ENCODE measurements at regions not wholly inside any gene's neighbourhood (a gene's known extent, or its start where the extent isn't known, plus 50 kb on each side); places are given as distances from the start of the nearest gene placed in this dataset.

DNA sequence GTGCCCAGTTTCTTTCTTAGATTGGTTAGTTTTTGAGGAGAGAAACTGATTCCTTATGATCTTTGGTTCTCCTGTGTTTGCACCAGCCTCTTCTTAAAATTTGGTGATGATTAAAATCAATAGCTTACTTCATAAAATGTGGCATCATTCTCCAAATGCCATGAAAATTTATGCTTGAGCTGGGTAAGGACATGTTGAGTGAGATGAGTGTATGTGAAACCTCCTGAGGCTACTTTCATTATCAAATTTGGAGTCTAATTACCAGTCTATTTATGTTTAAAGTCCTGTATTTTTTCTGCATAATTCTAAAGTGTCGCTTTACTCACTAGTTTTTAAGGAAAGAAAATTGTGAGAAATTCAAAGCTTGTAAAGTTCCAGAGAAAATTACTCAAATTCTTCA, 102.1 kb downstream of the DIPK2A start:
- DNase-seq (ENCODE audit: low read depth), result no peak

DNA sequence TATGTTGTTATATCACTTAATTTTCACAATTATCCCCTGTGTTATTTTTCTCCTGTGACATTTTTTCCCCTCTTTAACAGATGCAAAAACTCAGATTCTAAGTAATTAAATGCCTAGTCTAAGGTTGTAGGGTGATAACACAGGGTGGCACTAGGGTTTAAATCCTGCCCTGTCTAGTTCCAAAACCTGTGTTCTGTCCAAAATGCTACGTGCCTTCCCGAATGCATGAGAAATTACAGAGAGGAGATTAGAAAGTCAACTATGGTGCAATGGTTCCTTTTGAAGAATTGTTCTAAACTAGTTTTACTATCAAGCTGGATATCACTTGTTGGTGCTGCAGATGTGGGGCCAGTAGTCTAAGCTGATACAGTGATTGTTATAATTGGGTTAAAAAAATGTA, 108.0 kb downstream of the DIPK2A start:
- no peak for DNase-seq (ENCODE audit: low read depth)

DNA sequence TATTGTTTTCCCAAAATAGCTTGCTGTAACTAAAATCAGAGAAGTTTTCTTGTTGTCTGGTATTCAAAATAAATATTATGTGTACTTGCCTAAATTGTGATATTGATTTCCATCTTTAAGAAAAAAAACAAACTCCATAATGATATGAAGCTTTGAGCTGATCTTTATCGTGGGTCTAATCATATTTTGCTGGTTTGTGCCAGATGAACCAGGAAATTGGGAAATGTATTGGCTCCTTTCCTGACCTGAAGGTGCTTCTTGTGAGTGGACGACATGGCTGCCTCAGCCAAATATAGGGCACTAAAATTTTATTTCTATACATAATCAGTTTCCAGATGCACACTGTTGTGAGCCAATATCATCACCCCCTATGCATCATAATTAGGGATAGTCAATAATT, 113.3 kb downstream of the DIPK2A start:
- DNase-seq (ENCODE audit: low read depth), result no peak

DNA sequence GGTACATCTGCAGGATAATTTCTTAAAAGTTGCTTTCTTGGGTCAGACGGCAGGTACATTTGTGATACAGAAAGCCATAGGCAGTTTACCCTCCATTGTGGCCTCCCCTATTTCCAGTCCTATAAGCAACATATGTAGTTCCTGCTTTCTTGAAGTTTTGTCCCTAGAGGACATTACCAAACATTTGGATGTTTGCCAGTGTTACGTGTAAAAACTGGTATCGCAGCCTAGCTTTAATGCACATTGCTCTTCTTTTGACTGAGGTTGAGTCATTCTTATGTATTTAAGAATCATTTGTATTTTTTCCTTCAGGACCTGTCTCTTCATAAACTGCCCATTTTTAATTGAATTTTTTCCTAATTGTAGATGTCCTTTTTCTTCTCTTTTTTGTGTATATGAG, 114.3 kb downstream of the DIPK2A start:
- DNase-seq (ENCODE audit: low read depth), result peak; percentile 17

DNA sequence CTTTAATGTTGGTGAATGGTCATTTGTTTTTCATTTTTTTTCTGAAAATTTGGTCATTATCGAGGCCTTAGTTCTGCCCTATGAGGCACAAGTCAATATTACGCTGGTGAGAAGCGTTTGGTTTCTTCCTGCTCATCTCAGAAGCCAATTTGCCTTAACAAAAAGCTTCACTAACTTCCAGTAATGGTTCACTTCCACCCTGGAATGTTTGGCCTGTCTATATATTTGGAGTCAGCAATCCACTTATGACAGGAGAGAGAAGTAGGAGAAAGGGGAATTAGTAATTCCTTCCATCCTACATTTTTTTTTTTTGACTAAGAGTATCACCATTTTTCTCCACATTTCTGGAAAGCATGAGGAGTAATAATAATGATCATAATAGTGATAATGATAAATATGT, 124.4 kb downstream of the DIPK2A start:
- peak; percentile 26 for DNase-seq (ENCODE audit: low read depth)

DNA sequence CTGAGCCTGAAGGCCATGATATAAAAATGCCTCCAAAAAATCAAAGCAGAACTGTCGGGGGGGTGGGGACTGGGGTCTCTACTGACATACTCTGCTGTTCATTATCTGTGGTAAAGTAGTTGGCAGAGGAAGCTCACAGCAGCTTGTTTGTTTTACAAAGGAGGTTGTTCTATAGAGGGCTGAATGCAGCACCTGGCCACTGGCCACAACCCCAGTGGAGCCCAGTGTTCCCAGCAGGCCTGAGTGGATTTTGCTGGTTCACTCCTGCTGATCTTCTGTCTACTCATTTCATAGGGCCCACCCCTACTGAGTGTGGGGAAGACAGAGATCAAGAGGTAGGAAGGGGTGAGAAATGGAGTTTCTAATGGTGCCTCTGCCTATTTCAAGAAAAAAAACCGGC, 125.5 kb downstream of the DIPK2A start:
- no peak for DNase-seq (ENCODE audit: low read depth)

DNA sequence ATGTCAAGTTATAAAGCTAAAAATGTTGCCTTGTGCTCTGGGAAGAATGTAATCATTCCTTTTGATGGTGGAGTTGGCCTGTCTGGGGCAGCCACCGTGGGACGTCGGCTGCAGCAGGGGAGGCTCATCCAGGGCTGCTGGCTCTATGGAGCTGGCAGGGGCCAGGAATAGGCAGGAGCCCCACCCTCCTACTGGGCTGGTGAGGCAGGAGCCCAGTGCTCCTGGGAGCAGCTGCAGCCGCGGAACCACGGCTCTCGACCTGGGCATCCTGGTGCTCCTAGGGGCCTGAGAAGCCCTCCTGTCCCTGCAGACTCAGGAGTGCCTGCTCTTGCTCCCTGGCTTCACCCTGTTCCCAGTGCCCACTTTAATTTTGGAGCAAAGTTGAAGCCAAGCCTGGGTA, 127.1 kb downstream of the DIPK2A start:
- DNase-seq (ENCODE audit: low read depth), result no peak

DNA sequence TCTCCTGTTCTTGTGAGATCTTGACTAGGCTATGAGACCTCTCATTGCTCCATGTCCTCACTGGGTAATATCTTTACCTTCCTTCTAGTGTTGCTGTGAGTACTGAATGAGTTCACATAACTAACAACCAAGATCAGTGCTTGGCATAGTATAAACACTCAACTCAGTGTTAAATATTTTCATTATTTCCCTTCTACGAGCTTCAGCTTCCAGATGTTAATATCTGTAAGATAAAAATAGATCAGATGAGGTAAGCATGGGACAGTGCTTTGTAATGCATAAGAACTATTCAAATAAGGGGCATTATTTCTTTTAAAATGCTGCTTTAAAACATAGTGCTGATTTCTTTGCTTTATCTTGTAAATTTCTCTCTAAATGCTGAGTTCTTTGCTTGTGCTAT, 130.8 kb downstream of the DIPK2A start:
- no peak for DNase-seq (ENCODE audit: low read depth)

DNA sequence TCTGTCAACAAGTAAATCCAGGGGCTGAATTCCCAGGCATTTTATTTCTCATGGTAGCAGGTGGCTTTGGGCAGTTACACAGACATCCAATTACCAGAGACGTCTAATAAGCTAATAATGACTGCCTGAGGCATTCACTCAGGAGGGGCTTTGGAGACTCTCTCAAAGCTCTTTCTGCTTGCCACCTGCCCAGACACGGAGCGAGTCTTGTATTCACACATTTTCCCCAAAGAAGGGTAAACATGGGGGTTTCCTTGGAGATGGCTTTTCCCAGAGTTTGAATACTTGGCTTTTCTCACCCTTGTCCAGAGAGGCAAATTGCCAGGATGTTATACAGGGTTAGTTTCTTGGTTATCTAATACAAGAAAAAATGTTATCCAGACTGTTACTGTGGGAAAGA, 132.6 kb downstream of the DIPK2A start:
- DNase-seq (ENCODE audit: low read depth), result no peak

DNA sequence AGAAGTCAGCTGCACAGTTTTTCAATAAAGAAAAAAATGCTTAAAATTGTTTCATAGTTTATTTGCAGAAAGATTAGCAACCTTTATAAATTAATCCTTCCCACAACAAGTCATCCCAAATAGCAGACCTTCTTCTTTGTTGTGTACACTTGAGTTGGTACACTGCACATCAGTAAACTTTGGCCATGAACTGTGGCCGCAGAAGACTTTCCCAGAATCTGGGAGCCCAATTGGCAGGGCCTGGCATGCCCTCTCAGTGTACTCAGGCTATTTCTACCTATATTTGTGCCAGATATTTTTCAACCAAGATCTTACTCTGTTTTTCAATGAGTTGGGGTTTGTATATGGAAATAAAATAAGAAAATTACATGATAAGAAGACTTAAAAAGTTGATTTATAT, 133.1 kb downstream of the DIPK2A start:
- no peak for DNase-seq (ENCODE audit: low read depth)

DNA sequence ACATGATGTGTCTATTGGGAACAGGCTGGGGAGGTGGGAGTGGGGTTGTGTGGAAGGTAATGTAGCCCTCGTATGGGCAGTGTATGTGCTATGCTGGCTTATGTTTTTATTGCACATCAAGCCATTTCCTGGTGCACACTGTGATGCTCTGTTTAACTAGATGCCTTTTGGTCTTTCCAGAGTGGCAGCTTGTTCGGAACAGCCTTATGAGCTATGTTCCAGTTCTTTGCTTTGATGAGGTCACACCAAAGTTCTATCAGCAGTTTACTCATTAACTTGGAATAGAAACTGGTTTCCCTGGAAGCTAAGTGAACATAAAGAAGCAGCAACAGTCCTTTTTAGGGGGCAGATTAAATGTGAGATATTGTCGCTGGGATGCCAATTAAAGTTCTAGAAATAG, 133.9 kb downstream of the DIPK2A start:
- peak; percentile 80 for DNase-seq (ENCODE audit: low read depth)

DNA sequence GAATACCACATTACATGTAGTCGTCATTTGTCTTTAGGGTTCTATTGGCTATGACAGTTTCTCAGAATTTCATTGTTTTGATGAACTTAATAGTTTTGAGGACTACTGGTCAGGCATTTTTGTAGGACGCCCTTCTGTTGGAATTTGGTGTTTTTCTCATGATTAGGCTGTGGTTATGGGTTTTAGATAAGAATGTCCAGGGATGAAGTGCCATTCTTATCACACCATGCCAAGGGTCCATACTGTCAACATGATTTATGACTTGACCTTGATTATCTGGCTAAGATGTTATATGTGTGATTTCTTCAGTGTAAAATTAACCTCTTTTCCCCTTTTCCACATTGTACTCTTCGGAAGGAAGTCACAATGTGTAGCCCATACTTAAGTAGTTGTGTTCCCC, 135.3 kb downstream of the DIPK2A start:
- DNase-seq (ENCODE audit: low read depth), result no peak

DNA sequence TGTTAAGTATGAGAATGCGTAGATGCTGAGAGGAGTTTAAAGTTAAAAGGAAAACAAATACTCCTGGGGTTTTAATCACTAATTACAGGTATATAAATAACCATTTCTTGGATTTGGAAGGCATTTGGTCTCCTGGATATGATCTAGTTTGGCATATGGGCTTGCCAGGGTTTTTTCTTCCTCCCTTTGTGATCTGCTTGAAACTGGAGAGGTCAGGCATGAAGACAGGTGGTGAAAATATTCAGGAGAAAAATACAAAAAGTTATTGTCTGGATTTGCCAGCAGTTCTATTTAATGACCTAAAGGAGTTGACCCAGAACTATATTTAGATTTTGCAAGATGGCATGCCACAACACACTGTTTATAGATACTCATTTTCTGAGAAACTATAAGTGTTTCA, 136.3 kb downstream of the DIPK2A start:
- DNase-seq (ENCODE audit: low read depth), result no peak

DNA sequence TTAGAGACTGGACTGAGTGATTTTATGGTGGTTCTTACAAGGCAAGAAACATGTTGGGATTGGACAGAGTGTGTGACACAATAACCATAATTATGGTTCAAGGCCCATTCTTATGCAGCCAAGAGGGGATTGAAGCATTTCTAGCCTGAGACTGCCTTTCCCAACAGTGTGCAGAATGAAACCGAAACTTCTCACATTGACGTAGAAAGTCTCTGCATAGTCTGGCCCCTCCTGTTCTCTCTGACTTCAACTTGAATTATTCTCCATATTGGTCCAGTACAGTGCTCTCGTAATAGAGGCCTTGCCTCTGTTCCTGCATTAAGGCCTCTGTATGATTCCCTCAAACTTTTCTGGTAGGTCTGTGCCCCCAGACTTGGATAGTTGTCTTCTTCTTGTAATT, 138.3 kb downstream of the DIPK2A start:
- DNase-seq (ENCODE audit: low read depth), result no peak

DNA sequence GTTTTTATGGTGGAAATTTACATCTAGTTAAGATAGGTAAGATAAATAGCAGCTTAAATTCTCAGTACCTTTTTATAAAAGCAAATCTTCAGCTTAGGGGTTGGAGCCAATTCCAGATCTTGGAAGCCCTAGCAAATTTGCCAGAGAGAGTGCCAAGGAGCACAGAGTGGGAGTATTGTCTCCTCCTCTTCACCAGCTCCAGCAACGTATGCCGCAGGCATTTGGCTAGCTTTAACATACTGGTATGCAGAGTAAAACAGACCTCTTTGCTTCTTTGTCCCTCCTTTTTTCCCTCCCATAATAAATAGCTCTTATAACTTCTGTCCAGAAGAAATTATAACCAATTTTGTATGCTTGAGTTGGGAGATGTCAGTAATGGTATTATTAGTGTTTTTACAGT, 140.4 kb downstream of the DIPK2A start:
- no peak for DNase-seq (ENCODE audit: low read depth)

DNA sequence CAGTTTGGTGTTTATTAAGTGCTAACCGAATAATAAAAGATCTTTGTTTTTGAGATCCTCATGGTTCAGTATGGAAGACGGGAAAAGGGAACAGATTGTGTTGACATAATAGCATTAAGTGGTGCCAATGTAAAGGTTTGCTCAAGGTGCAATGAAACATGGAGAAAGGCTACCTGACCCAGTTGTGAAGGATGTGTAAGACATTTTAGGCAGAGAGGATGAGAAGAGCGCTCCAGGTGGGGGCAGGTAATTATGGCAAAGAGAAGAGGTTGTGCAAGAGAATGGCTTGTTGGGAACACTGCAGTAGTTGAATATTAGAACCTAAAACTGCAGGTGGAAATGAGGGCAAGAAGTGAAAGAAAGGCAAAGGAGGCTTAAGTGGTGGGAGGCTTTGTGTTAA, 140.8 kb downstream of the DIPK2A start:
- DNase-seq (ENCODE audit: low read depth), result no peak

DNA sequence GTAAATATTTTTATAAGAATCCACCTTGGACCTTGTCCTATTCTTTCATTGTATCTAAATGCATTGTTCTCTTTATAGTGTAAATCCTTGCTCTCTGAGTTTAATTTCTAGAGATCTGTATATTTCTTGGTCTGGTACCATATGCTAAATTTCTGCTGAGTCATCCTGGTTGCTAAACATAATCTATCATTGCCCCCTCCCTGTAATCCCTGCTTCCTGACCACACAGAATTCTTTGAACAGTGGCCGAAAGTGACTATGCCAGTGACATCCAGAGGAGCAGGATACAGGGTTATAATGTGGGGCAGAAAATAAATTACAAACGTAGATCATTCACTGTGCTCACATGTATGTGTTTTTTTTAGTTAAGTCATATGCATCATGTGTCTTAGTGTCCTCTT, 143.1 kb downstream of the DIPK2A start:
- no peak for DNase-seq (ENCODE audit: low read depth)

DNA sequence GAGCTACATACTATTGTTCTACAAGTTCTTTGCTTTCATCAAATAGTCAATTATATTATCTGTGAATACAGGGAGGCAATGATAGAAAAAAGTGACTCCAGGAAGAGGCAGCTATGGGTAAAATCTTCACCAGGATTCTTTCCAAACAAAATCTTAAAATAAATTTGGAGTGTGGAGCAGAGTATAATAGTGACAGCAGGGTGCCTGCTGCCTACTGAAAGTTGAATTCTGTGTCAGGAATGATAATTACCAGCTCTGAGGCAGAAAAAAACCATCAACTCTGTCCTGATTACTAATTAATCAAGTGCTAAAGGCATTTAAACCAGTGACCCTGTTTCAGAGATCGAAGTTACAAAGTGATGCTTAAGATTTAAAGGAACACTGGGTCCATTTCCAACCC, 148.0 kb downstream of the DIPK2A start:
- DNase-seq (ENCODE audit: low read depth), result peak; percentile 32

DNA sequence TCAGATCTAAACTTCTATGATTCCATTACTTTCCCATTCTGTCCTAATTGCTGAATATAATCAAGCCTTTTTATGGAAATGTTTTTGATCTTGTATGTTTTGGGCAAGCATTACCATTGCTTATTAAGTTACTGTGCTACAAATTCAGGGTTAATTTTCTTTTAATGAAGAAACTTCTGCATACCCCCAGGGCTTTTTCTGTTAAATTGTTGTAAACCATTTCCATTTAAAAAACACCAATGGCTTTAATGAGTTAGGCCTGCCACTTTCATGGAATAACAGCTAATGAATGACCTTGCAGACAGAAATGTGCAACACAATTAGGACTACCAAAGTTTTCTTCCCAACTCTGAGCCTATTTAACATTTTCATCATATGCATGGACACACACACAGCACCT, 150.0 kb downstream of the DIPK2A start:
- DNase-seq (ENCODE audit: low read depth), result peak; percentile 58

DNA sequence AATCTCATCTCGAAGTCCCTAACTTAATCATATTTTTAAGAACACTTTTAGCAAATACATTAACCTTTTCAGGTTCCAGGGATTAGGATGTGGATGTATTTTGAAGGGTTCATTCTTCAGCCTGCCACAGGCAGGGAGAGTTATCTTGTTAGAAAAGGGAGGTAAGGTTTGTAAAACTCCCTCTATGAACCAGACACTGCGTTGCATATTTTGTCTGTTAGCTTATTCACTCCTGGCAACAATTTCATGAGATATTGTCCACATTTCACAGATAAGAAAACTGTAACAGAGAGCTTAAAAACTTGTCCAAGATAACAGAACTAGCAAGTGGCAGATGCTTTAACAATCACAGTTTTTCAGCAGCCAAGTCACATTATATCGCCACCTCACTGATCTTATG, 155.4 kb downstream of the DIPK2A start:
- DNase-seq (ENCODE audit: low read depth), result no peak

DNA sequence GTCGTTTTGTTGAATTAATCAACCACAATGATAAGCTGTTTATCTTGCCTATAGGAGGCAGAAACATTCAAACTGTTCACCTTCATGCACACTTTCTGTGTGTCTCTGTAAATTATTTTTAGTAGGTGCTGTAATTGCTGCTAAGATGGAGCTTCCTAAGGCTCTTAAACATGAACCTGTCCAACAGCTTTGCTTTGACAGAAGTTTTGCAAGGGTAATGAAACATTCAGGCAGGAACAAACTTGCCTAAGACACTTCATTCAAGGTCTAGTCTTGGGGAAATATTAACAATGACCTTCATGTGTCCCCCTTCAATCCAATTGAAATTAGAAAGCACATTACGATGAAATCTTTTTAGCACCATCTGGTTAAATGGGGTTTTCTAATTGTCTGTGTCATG, 156.1 kb downstream of the DIPK2A start:
- no peak for DNase-seq (ENCODE audit: low read depth)

DNA sequence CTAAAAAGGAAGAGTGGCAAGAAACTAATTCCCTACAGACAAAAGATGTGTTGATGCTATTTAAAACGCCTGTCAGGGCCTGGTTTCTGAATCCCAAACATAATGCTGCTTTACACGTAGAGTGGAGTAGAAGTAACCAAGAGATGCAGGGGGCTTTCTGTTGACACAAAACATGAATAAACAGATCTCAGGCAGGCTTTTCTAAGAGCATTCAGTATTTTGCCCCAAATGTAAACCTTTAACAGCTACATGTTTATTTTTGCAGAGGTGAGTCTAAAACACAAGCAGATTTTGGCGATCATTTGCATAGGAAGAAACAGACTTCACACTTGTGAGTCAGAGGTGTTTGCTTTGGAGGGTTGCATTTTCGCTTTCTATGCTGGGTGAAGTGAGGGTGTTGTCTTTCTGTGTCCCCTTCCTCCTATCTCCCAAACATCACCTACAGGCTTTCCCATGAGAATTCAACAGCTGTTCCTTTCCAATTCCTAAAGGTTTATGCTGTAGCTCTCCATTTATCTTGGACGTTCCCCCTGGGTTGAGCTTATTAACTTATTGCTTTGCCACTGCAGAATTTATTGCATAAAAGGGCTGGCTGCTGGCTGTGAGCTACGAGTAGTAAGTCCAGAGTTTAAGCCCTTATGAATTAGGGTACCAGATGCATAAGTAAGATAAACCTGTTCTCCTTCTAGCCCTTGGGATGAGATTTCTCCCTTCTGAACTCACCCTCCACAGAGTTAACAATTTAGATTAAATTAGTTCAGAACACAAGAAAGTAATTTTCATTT, 156.7 kb downstream of the DIPK2A start:
- no peak for DNase-seq (ENCODE audit: low read depth)

DNA sequence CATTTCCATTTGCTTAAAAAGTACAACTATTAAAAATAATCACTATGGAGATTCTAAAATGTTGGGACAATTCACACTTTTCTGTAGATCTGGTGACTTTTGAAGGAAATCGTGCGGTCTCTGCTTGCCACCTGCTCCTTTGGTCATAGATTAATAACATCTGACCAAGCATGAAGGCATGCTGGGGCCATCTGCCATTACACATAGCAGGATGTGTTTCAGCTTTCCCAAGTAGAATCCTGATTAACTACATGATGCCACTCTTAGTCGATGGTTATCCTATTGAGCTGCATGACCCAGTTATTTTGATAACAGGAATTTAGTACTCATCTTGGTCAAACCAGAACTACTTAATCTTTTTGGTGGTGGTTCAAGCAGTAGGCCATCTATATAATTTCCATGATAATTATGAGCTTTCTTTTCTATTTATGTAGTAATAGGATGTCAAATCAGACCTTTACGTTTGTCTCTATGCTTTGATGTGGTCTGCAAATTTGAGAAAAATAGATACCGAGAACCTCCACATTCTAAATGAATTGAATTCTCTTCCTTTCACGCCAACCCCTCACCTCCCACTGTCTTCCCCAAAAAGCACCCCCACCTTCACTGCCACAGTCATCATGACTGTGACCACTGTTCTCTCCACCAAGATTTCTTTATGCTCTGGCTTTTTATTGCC, 158.1 kb downstream of the DIPK2A start:
- no peak for DNase-seq (ENCODE audit: low read depth)

DNA sequence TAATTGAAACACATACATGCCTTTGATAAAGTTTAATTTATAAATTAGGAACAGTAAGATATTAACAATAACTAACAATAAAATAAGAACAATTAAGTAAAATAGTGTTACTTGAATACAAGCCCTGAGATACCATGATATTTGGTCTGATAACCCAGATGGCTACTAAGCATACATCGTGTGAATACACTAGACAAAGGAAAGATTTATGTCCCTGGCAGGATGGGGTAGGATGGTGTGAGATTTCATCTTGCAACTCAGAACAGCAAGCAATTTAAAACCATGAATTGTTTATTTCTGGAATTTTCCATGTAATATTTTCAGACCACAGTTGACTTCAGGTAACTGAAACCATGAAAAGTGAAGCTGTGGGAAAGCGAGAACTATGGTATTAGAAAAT, 169.5 kb downstream of the DIPK2A start:
- DNase-seq (ENCODE audit: low read depth), result no peak
